NT2/D1 (cell line): ENCODE measurements at regions not wholly inside any gene's neighbourhood (a gene's known extent, or its start where the extent isn't known, plus 50 kb on each side); places are given as distances from the start of the nearest gene placed in this dataset.

Experiments
- SUZ12 ChIP-seq: IDR thresholded peaks from 2 replicates; pipeline ENCODE4 v1.6.1; 2011; ENCODE audit not compliant: insufficient read length, insufficient read depth; ENCODE audit errors: extremely low read depth
- YY1 ChIP-seq: IDR thresholded peaks from 2 replicates; pipeline ENCODE4 v1.6.1; 2011; ENCODE audit not compliant: insufficient read length, insufficient read depth

GRCh38 chr14:94933486-94933885 is 163.6 kb upstream of the GSC start:
- no peak for TF ChIP-seq YY1
- no peak for TF ChIP-seq SUZ12
